Uterus (tissue), 3 donors: ENCODE measurements at regions not wholly inside any gene's neighbourhood (a gene's known extent, or its start where the extent isn't known, plus 50 kb on each side); places are given as distances from the start of the nearest gene placed in this dataset.
"Not testable (repeated sequence)": the region's sequence is repeated elsewhere in the genome, so short reads cannot be mapped to it uniquely, and the experiment has no call there.

Experiments used
- DNase-seq, 2 donors: peaks; one replicate each; pipeline ENCODE4 v3.0.0-alpha.2; 2019 to 2020
- H3K27ac ChIP-seq, 2 donors: fragments of 200-600 bp; sonication (generic); 1 replicate in 1 of 2; 2 replicates in 1 of 2; pipeline ENCODE4 v1.5.1; 2016 to 2018
- H3K27me3 ChIP-seq, 2 donors: fragments of 200-600 bp; sonication (generic); one replicate each; pipeline ENCODE4 v1.5.1; 2018 to 2019; ENCODE audit warnings: control low read depth in 1 of 2
- H3K36me3 ChIP-seq, 2 donors: fragments of 200-600 bp; sonication (generic); one replicate each; pipeline ENCODE4 v1.5.1; 2019; ENCODE audit warnings: control low read depth in 1 of 2
- H3K4me1 ChIP-seq, 2 donors: fragments of 200-600 bp; sonication (generic); one replicate each; pipeline ENCODE4 v1.5.1; 2018 to 2019; ENCODE audit warnings: control low read depth in 1 of 2
- H3K4me3 ChIP-seq, 2 donors: fragments of 200-600 bp; sonication (generic); 1 replicate in 1 of 2; 2 replicates in 1 of 2; pipeline ENCODE4 v1.5.1; 2018 to 2019; ENCODE audit warnings: mild to moderate bottlenecking in 1 of 2
- H3K9me3 ChIP-seq, 2 donors: fragments of 200-600 bp; sonication (generic); one replicate each; pipeline ENCODE4 v1.5.1; 2019; ENCODE audit warnings: control low read depth in 1 of 2
- POLR2A ChIP-seq, 2 donors: fragments of 450-650 bp; IDR thresholded peaks; one replicate each; pipeline ENCODE4 v1.6.1; 2016; ENCODE audit warnings: antibody characterized with exemption in 2 of 2, mild to moderate bottlenecking in 1 of 2, moderate library complexity in 1 of 2
- intact Hi-C: fragments of 100-400 bp; cut with DNase I; formaldehyde crosslinking; loops from one replicate; pipeline ENCODE4 v1.15.1; 2023; ENCODE audit warnings: low total_unique reads
- TF ChIP-seq, protein P1 (sequence below), 4 experiments: fragments of 200-600 bp in 2 of 4; fragments of 450-650 bp in 2 of 4; sonication (generic) in 2 of 4; IDR thresholded peaks; one replicate each; pipeline ENCODE4 v1.5.1; 2016 to 2019; ENCODE audit warnings: antibody characterized with exemption in 4 of 4, mild to moderate bottlenecking in 2 of 4, moderate library complexity in 1 of 4
- donor health status: DM: yes; HTN: yes; CAD: no.

DNA sequence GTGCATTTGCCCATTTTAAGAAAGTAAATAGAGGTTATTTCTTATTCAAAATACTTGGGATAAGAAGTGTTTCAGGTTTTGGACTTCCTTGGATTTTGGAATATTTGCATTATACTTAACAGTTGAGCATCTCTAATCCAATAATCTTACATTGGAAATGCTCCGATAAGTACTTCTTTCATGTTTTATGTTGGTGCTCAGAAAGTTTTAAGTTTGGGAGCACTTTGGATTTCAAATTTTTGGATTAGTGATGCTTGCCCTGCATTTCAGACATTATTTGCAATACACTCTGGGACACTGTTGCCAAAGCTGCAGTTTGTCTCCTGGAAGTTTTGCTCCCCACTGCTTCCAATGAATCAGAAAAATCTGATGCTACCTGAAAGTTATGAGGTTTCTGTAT is 691.9 kb upstream of the SLITRK6 start:
- Histone ChIP-seq H3K27me3 (no peaks in the 10 kb centered on the region), H3K9me3 (no peaks in the 10 kb centered on the region), H3K4me1 (no peaks in the 10 kb centered on the region), H3K36me3 (no peaks in the 10 kb centered on the region), H3K4me3 (no peak overlapping the region), H3K27ac (no peak overlapping the region)
- intact Hi-C loops: no loop called here
- TF ChIP-seq, protein P1, sequence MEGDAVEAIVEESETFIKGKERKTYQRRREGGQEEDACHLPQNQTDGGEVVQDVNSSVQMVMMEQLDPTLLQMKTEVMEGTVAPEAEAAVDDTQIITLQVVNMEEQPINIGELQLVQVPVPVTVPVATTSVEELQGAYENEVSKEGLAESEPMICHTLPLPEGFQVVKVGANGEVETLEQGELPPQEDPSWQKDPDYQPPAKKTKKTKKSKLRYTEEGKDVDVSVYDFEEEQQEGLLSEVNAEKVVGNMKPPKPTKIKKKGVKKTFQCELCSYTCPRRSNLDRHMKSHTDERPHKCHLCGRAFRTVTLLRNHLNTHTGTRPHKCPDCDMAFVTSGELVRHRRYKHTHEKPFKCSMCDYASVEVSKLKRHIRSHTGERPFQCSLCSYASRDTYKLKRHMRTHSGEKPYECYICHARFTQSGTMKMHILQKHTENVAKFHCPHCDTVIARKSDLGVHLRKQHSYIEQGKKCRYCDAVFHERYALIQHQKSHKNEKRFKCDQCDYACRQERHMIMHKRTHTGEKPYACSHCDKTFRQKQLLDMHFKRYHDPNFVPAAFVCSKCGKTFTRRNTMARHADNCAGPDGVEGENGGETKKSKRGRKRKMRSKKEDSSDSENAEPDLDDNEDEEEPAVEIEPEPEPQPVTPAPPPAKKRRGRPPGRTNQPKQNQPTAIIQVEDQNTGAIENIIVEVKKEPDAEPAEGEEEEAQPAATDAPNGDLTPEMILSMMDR (IDR thresholded peaks at IDR 0.05): no peak
- TF ChIP-seq POLR2A (IDR thresholded peaks at IDR 0.05): no peak
- DNase-seq: no peak

DNA sequence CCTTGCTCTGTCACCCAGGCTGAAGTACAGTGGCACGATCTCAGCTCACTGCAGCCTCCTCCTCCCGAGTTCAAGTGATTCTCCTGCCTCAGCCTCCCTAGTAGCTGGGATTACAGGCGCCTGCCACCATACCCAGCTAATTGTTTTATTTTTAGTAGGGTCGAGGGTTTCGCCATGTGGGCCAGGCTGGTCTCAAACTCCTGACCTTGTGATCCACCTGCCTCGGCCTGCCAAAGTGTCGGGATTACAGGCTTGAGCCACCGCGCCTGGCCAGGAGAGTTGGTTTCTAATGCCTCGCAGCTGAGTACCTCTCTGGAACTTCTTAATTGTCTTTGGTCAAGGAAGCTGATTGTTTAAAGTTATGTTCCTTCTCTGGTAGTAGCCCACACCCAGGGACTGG is 702.7 kb upstream of the SLITRK6 start:
- H3K4me1 ChIP-seq, H3K27ac ChIP-seq, DNase-seq, H3K9me3 ChIP-seq, H3K27me3 ChIP-seq, H3K4me3 ChIP-seq, H3K36me3 ChIP-seq, intact Hi-C loops: not testable (repeated sequence)

DNA sequence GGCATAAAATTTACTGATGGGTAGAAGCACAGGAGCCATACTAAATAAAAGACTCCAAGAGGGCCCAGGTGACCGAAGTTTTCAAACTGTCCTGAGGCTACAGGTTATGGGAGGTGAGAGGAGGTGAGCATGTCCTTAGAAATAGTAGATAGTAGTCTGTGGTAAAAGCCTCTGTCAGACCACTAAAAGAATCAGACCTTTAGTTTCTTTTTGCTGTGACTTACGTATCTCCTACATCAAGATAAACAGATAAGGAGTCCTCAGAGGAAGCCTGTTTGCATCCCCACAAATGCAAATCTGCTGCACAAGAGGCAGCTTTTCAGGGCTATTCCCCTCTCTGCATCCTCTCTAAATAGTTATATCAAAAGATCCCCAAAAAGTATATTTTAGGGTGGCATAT is 711.6 kb upstream of the SLITRK6 start:
- TF ChIP-seq POLR2A (IDR thresholded peaks at IDR 0.05): no peak
- TF ChIP-seq, protein P1 (IDR thresholded peaks at IDR 0.05): no peak
- Histone ChIP-seq H3K36me3 (no peaks in the 10 kb centered on the region), H3K4me3 (no peak overlapping the region), H3K9me3 (no peaks in the 10 kb centered on the region), H3K27me3 (no peaks in the 10 kb centered on the region), H3K4me1 (no peaks in the 10 kb centered on the region), H3K27ac (no peak overlapping the region)
- DNase-seq: no peak
- intact Hi-C loops: no loop called here

DNA sequence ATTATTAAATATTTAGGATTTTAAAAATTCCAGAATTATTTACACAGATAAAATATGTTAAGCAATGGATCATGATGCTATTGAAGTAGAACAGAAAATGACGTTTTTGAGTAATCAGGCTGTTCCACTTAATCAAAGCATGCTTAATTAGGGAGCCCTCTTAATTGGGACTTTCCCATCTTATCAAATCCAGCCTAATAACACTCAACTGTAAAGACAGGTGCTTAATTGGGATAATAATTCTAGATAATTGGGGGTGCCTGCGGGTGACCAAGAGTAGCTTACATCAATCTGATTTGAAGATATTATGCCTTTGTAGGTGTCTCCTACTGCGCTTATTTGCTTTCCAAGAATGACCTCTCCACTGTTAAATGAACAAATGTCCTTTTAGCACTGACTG is 742.2 kb upstream of the SLITRK6 start:
- H3K4me1 ChIP-seq: no peaks in the 10 kb centered on the region
- H3K4me3 ChIP-seq: no peak overlapping the region
- no peak overlapping the region for H3K27ac ChIP-seq
- no peaks in the 10 kb centered on the region for H3K36me3 ChIP-seq
- no peak for TF ChIP-seq POLR2A (IDR thresholded peaks at IDR 0.05)
- TF ChIP-seq, protein P1 (IDR thresholded peaks at IDR 0.05): no peak
- DNase-seq: no peak
- H3K9me3 ChIP-seq: no peaks in the 10 kb centered on the region
- no peaks in the 10 kb centered on the region for H3K27me3 ChIP-seq
- intact Hi-C loops: no loop called here

DNA sequence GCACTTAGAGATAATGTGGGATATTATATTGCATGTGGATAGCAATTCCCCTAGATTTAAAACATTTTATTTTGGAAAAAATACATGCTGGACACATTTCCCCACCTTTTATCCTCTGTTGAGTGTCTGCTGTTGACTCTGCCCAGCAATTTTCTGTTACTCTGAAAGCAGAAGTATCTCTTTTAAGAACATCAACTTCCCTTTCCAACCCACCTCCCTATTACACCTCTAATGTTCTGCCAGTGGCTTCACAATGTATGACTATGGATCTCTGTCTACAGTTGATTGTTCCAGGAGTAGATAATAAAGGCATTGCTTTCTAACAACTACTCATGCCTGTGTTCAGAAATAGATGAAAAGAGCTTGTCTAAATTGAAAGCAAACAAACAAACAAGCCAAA is 754.8 kb upstream of the SLITRK6 start:
- H3K27ac ChIP-seq: no peak overlapping the region
- no peaks in the 10 kb centered on the region for H3K4me1 ChIP-seq
- no peaks in the 10 kb centered on the region for H3K36me3 ChIP-seq
- H3K27me3 ChIP-seq: no peaks in the 10 kb centered on the region
- H3K4me3 ChIP-seq: no peak overlapping the region
- intact Hi-C loops: no loop called here
- H3K9me3 ChIP-seq: no peaks in the 10 kb centered on the region
- TF ChIP-seq POLR2A (IDR thresholded peaks at IDR 0.05): no peak
- TF ChIP-seq, protein P1 (IDR thresholded peaks at IDR 0.05): no peak
- no peak for DNase-seq

DNA sequence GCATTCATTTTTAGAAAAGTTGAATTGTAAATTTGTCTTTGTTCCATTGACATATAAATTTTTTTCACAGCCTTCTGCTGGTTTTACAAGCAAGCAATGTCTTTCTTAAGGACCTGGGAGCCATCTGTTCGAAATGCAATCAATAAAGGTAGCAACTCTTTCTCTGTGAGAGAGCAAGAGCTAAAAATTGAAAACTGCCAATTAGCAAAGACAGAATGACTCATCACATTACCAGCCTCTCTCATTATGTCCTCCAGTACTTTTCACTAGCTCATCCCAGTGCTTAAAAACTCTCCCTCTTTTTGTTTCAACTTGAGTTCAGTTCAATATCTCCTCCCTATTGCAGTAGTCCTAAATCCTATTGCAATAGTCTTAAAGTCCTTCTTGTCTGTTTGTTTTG is 760.7 kb upstream of the SLITRK6 start:
- no peak for DNase-seq
- Histone ChIP-seq H3K36me3 (no peaks in the 10 kb centered on the region), H3K4me3 (no peak overlapping the region), H3K27me3 (no peaks in the 10 kb centered on the region), H3K9me3 (no peaks in the 10 kb centered on the region), H3K27ac (no peak overlapping the region), H3K4me1 (no peaks in the 10 kb centered on the region)
- TF ChIP-seq, protein P1 (IDR thresholded peaks at IDR 0.05): no peak
- TF ChIP-seq POLR2A (IDR thresholded peaks at IDR 0.05): no peak
- intact Hi-C loops: no loop called here
